Thyroid gland (tissue), 4 donors: ENCODE measurements at regions not wholly inside any gene's neighbourhood (a gene's known extent, or its start where the extent isn't known, plus 50 kb on each side); places are given as distances from the start of the nearest gene placed in this dataset.

Experiments
- POLR2A ChIP-seq, 2 donors: fragments of 450-650 bp; IDR thresholded peaks; one replicate each; pipeline ENCODE4 v1.6.1; 2017; ENCODE audit warnings: antibody characterized with exemption in 2 of 2, mild to moderate bottlenecking in 2 of 2, moderate library complexity in 1 of 2
- TF ChIP-seq, protein P1 (sequence below), 6 experiments: fragments of 200-600 bp in 3 of 6; fragments of 450-650 bp in 3 of 6; sonication (generic) in 3 of 6; IDR thresholded peaks; one replicate each; pipeline ENCODE4 v1.5.1; 2016 to 2019; ENCODE audit warnings: antibody characterized with exemption in 6 of 6, mild to moderate bottlenecking in 2 of 6, inconsistent platforms in 1 of 6, moderate library complexity in 1 of 6

GRCh38 chr13:72463561-72463960 lies 263.9 kb downstream of the MZT1 start:
- TF ChIP-seq, protein P1, sequence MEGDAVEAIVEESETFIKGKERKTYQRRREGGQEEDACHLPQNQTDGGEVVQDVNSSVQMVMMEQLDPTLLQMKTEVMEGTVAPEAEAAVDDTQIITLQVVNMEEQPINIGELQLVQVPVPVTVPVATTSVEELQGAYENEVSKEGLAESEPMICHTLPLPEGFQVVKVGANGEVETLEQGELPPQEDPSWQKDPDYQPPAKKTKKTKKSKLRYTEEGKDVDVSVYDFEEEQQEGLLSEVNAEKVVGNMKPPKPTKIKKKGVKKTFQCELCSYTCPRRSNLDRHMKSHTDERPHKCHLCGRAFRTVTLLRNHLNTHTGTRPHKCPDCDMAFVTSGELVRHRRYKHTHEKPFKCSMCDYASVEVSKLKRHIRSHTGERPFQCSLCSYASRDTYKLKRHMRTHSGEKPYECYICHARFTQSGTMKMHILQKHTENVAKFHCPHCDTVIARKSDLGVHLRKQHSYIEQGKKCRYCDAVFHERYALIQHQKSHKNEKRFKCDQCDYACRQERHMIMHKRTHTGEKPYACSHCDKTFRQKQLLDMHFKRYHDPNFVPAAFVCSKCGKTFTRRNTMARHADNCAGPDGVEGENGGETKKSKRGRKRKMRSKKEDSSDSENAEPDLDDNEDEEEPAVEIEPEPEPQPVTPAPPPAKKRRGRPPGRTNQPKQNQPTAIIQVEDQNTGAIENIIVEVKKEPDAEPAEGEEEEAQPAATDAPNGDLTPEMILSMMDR (IDR thresholded peaks at IDR 0.05), result no peak
- no peak for TF ChIP-seq POLR2A (IDR thresholded peaks at IDR 0.05)
